ENCODE measurements at regions not wholly inside any gene's neighbourhood (a gene's known extent, or its start where the extent isn't known, plus 50 kb on each side); places are given as distances from the start of the nearest gene placed in this dataset.

DNA sequence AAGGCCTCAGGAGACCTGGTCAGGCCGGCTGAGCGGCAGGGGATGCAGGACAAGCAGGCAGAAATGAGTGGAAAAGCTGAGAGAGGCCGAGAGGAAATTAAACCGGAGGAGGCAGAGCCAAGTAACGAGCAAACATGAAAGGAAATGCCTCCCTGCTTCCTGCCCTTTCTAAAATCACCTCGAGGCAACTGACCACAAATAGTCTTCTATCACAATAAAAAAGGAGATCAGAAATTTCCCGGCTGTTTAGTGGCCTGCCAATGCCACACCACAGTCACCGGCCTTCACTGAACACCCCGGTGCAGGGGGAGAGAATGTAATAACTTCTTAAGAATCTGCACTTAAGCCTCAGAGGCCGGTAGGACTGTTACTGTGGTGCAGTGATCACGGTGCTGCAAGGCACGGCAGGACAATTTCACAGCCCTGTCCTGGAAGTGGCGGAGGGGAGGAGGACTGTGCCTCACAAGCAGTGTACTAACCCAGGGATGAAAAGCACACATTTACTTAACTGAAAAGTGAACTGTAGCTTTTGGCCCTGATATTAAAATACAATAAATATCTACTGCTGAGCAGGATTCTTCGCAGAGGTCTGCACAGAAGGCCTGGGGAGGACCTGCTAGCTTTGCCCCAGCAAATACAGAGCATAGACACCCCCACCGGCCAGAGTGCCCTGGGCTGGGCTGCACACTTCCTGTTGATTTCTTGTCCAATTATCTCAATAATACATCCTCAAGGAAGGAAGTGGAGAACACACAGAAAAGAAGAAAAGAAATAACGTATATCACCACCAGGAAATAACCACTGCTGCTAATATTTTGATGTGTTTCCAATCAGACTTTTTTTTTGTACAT is 183.5 kb upstream of the NSMCE3 start:
- Mint-ChIP-seq H3K4me3 (no peak overlapping the region), H3K4me1 (peaks cover 7% of the 10 kb centered on the region), H3K27me3 (ENCODE audit: low read depth) (peaks cover 6% of the 10 kb centered on the region), H3K9me3 (no peaks in the 10 kb centered on the region), H3K27ac (peak overlapping the region; percentile 64), H3K36me3 (no peaks in the 10 kb centered on the region)
- TF ChIP-seq, protein P1, sequence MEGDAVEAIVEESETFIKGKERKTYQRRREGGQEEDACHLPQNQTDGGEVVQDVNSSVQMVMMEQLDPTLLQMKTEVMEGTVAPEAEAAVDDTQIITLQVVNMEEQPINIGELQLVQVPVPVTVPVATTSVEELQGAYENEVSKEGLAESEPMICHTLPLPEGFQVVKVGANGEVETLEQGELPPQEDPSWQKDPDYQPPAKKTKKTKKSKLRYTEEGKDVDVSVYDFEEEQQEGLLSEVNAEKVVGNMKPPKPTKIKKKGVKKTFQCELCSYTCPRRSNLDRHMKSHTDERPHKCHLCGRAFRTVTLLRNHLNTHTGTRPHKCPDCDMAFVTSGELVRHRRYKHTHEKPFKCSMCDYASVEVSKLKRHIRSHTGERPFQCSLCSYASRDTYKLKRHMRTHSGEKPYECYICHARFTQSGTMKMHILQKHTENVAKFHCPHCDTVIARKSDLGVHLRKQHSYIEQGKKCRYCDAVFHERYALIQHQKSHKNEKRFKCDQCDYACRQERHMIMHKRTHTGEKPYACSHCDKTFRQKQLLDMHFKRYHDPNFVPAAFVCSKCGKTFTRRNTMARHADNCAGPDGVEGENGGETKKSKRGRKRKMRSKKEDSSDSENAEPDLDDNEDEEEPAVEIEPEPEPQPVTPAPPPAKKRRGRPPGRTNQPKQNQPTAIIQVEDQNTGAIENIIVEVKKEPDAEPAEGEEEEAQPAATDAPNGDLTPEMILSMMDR (IDR thresholded peaks at IDR 0.05; ENCODE audit: unreplicated experiment): no peak
- DNase-seq (ENCODE audit: low spot score in 2 of 2, unreplicated experiment in 2 of 2): no peak

DNA sequence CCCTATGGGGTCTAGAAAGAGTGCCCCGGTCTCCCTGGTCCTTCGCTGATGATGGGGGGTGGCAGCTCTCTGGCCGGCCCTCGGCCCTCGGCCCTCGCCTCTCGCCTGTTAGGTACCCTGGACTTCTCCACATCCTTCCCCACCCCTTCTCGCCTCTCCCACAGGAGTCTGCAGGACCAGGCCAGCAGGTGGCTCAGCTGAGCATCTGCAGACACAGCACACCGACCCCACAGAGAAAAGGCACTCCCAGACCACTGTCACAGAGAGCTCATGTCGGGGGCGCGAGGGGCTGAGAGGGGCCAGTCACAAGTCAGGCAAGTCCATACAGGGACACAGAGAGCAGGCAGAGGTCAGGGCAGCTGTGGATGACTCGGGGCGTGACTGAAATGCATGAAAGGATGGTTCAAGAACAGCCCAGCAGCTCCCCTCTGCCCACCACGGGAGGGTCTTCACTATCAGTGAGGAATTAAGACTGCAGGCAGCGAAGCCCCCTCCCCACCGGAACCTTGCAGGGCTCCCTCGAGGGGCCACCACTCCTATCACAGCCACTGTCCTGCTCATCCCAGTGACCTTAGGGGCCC is 181.7 kb upstream of the NSMCE3 start:
- TF ChIP-seq, protein P1 (IDR thresholded peaks at IDR 0.05; ENCODE audit: unreplicated experiment): no peak
- Mint-ChIP-seq H3K27ac (no peak overlapping the region), H3K4me1 (peaks cover 7% of the 10 kb centered on the region), H3K9me3 (no peaks in the 10 kb centered on the region), H3K27me3 (ENCODE audit: low read depth) (peaks cover 6% of the 10 kb centered on the region), H3K36me3 (no peaks in the 10 kb centered on the region), H3K4me3 (no peak overlapping the region)
- DNase-seq (ENCODE audit: low spot score in 2 of 2, unreplicated experiment in 2 of 2): no peak

DNA sequence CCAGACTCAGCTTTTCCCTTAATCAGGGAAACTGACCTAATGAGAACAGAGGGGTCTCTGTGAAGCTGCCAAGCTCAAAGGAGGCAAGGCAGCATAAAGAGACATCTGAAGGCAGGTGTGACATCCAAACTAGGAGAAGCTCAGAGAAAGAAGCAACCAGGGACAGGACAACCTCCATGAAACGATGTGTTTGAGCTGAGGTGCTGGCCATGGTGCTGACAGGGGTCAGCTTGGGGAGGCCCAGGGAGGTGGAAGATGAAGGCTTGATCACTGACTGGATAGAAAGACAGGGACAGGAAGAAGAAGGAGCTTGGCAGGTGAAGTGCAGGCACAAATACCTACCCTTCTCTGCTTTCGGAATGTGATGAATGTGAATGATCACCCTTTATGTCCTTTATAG is 179.5 kb upstream of the NSMCE3 start:
- H3K4me3 Mint-ChIP-seq: no peak overlapping the region
- peak in 1 of 2 experiments; percentile 44 for DNase-seq (ENCODE audit: low spot score in 2 of 2, unreplicated experiment in 2 of 2)
- no peaks in the 10 kb centered on the region for H3K9me3 Mint-ChIP-seq
- no peak overlapping the region for H3K27ac Mint-ChIP-seq
- peaks cover 9% of the 10 kb centered on the region for H3K27me3 Mint-ChIP-seq (ENCODE audit: low read depth)
- no peaks in the 10 kb centered on the region for H3K36me3 Mint-ChIP-seq
- H3K4me1 Mint-ChIP-seq: peaks cover 7% of the 10 kb centered on the region
- TF ChIP-seq, protein P1 (IDR thresholded peaks at IDR 0.05; ENCODE audit: unreplicated experiment): no peak

DNA sequence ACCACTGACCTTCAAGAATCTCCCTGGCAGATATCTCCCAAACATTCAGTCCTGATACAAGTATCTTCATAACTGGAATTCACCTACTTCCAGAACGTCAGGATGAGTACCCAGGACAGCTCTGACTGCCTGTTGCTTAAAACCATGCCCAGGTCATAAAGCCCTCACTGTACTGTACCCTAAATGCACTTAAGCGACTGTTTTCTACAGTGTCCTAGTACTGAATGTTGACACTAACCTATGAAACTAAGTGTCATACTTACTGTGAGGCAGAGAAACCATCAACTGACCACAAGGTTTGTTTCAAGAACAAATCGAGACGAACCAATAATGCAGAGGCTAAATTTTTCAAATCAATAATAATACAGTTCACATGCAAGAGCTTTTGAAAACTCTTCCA is 178.7 kb upstream of the NSMCE3 start:
- TF ChIP-seq, protein P1 (IDR thresholded peaks at IDR 0.05; ENCODE audit: unreplicated experiment): no peak
- no peaks in the 10 kb centered on the region for H3K36me3 Mint-ChIP-seq
- no peak for DNase-seq (ENCODE audit: low spot score in 2 of 2, unreplicated experiment in 2 of 2)
- H3K27me3 Mint-ChIP-seq (ENCODE audit: low read depth): peaks cover 11% of the 10 kb centered on the region
- H3K4me1 Mint-ChIP-seq: peaks cover 5% of the 10 kb centered on the region
- no peaks in the 10 kb centered on the region for H3K9me3 Mint-ChIP-seq
- no peak overlapping the region for H3K27ac Mint-ChIP-seq
- no peak overlapping the region for H3K4me3 Mint-ChIP-seq

DNA sequence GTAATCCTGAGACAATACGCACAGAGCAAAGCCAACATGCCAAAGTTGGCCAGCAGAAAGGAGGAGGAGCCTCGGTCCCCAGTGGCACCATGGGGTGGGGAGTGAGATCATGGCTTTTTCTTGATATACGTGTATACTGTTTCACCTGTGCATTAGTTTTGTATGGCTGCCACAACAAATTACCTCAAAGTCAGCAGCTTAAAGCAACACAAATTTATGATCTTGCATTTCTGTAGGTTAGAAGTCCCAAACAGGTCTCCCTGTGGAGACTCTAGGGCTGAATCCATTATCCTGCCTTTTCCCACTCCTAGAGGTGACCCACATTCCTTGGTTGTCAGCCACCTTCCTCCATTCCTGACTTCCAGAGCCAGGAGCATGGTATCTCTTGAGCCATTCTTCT is 176.9 kb upstream of the NSMCE3 start:
- TF ChIP-seq, protein P1 (IDR thresholded peaks at IDR 0.05; ENCODE audit: unreplicated experiment): no peak
- DNase-seq (ENCODE audit: low spot score in 2 of 2, unreplicated experiment in 2 of 2): no peak
- Mint-ChIP-seq H3K27me3 (ENCODE audit: low read depth) (peaks cover 11% of the 10 kb centered on the region), H3K4me1 (no peaks in the 10 kb centered on the region), H3K9me3 (no peaks in the 10 kb centered on the region), H3K4me3 (no peak overlapping the region), H3K36me3 (no peaks in the 10 kb centered on the region), H3K27ac (no peak overlapping the region)
